Right renal pelvis (tissue), 4 donors: ENCODE measurements at regions not wholly inside any gene's neighbourhood (a gene's known extent, or its start where the extent isn't known, plus 50 kb on each side); places are given as distances from the start of the nearest gene placed in this dataset.

ENCODE experiments used
- DNase-seq, 4 donors: peaks; one replicate each; pipeline ENCODE4 v3.0.0-alpha.2; 2013; ENCODE audit warnings: low read depth in 4 of 4, low spot score in 3 of 4, missing footprints in 1 of 4

- DNase-seq = no peak
Measured at GRCh38 chr7:131095346-131095745, 232.3 kb upstream of the MKLN1 start.

GRCh38 chr7:131096267-131096927 lies 231.3 kb upstream of the MKLN1 start:
- no peak for DNase-seq

- DNase-seq = no peak
Measured at GRCh38 chr7:131097662-131098376, 229.9 kb upstream of the MKLN1 start.

- DNase-seq = no peak
Measured at GRCh38 chr7:131098527-131098926, 229.1 kb upstream of the MKLN1 start.

GRCh38 chr7:131100357-131101054 lies 227.2 kb upstream of the MKLN1 start:
- no peak for DNase-seq

- no peak for DNase-seq
Measured at GRCh38 chr7:131103997-131104396, 223.7 kb upstream of the MKLN1 start.

GRCh38 chr7:131104596-131105293 lies 222.9 kb upstream of the MKLN1 start:
- DNase-seq = no peak

- DNase-seq = no peak
Measured at GRCh38 chr7:131105294-131105798, 222.3 kb upstream of the MKLN1 start.

GRCh38 chr7:131105799-131106680 lies 221.6 kb upstream of the MKLN1 start:
- DNase-seq = no peak

GRCh38 chr7:131106681-131107336 lies 220.9 kb upstream of the MKLN1 start:
- no peak for DNase-seq

- no peak for DNase-seq
Measured at GRCh38 chr7:131107337-131108211, 220.1 kb upstream of the MKLN1 start.

GRCh38 chr7:131108212-131108940 lies 219.3 kb upstream of the MKLN1 start:
- DNase-seq = no peak

- DNase-seq = no peak
Measured at GRCh38 chr7:131109011-131109758, 218.5 kb upstream of the MKLN1 start.

GRCh38 chr7:131109759-131110296 lies 217.8 kb upstream of the MKLN1 start:
- no peak for DNase-seq

- no peak for DNase-seq
Measured at GRCh38 chr7:131110297-131111080, 217.2 kb upstream of the MKLN1 start.

GRCh38 chr7:131111081-131111576 lies 216.5 kb upstream of the MKLN1 start:
- no peak for DNase-seq
